ENCODE measurements at regions not wholly inside any gene's neighbourhood (a gene's known extent, or its start where the extent isn't known, plus 50 kb on each side); places are given as distances from the start of the nearest gene placed in this dataset.

GRCh38 chr3:26350853-26351252, 271.7 kb upstream of the LRRC3B start:
- no peak for TF ChIP-seq CTCF (IDR thresholded peaks at IDR 0.05)
- TF ChIP-seq POLR2A (IDR thresholded peaks at IDR 0.05): no peak
- no peak for TF ChIP-seq POLR2AphosphoS5 (IDR thresholded peaks at IDR 0.05)
- no peak for TF ChIP-seq EP300 (IDR thresholded peaks at IDR 0.05)

Measured in stomach (tissue), 4 donors.